ENCODE measurements at regions not wholly inside any gene's neighbourhood (a gene's known extent, or its start where the extent isn't known, plus 50 kb on each side); places are given as distances from the start of the nearest gene placed in this dataset.

DNA sequence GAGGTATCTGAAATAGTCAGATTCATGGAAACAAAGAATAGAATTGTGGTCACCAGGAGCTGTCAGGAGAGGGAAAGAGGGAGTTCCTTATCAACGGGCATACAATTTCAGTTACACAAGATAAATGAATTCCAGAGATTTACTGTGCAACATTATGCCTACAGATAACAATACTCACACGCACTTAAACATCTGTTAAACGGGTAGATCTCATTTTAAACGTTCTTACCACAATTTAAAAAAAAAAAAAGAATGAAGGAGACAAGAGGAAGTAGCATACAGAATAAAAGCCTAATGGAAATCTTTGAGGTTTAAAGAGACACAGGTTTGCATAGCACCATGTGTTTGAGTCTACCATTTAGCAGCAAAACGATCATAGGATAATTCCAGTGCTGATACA, 298.0 kb downstream of the DKK2 start:
- ATAC-seq (ENCODE audit: low read depth), result no peak
- Histone ChIP-seq H3K27me3 (replicated peaks in 1 of 4; ENCODE audit: control extremely low read depth in 1 of 4, control insufficient read depth in 3 of 4, insufficient read depth in 4 of 4, low read length in 3 of 4) (no peaks in the 10 kb centered on the region), H3K4me2 (replicated peaks; ENCODE audit: low read depth, low read length, poor library complexity, severe bottlenecking) (no peak overlapping the region), H3K36me3 (replicated peaks in 1 of 2; ENCODE audit: control extremely low read depth in 1 of 2, control insufficient read depth in 1 of 2, extremely low read depth in 1 of 2, insufficient read depth in 2 of 2, low read length in 1 of 2) (no peaks in the 10 kb centered on the region), H3K4me1 (ENCODE audit: control insufficient read depth in 2 of 2, insufficient read depth in 2 of 2, low read length in 2 of 2) (no peaks in the 10 kb centered on the region), H3K27ac (ENCODE audit: low read length in 2 of 2) (no peak overlapping the region), H3K9me3 (ENCODE audit: control extremely low read depth in 1 of 3, control insufficient read depth in 2 of 3, insufficient read depth in 1 of 3, low read length in 2 of 3) (no peaks in the 10 kb centered on the region), H3K79me2 (ENCODE audit: control insufficient read depth, insufficient read depth, low read length) (no peaks in the 10 kb centered on the region), H4K20me1 (ENCODE audit: control insufficient read depth, insufficient read depth, low read length, poor library complexity, severe bottlenecking) (no peaks in the 10 kb centered on the region), H3K9ac (ENCODE audit: low read length) (no peak overlapping the region), H3K4me3 (ENCODE audit: control extremely low read depth in 1 of 5, extremely low read depth in 1 of 5, insufficient read depth in 1 of 5, low read depth in 2 of 5, low read length in 4 of 5) (no peak overlapping the region), H2AFZ (ENCODE audit: insufficient read depth, low read depth, low read length, poor library complexity, severe bottlenecking) (no peak overlapping the region)
- Mint-ChIP-seq H3K4me3 (no peak overlapping the region), H3K27ac (no peak overlapping the region), H3K9me3 (ENCODE audit: insufficient read depth) (no peaks in the 10 kb centered on the region), H3K27me3 (no peaks in the 10 kb centered on the region), H3K4me1 (no peaks in the 10 kb centered on the region)
- DNase-seq, result no peak
- POLR2A ChIA-PET, result no interaction called here
- intact Hi-C loops (cut with micrococcal nuclease), result no loop called here
- WGBS (ENCODE audit: insufficient coverage), result no CpG with 5 or more reads among the region's 5 CpGs
- no peak for TF ChIP-seq EZH2 (IDR thresholded peaks at IDR 0.05; ENCODE audit: borderline replicate concordance, insufficient read depth, low read depth, low read length, poor library complexity, severe bottlenecking)
- TF ChIP-seq, protein P1, sequence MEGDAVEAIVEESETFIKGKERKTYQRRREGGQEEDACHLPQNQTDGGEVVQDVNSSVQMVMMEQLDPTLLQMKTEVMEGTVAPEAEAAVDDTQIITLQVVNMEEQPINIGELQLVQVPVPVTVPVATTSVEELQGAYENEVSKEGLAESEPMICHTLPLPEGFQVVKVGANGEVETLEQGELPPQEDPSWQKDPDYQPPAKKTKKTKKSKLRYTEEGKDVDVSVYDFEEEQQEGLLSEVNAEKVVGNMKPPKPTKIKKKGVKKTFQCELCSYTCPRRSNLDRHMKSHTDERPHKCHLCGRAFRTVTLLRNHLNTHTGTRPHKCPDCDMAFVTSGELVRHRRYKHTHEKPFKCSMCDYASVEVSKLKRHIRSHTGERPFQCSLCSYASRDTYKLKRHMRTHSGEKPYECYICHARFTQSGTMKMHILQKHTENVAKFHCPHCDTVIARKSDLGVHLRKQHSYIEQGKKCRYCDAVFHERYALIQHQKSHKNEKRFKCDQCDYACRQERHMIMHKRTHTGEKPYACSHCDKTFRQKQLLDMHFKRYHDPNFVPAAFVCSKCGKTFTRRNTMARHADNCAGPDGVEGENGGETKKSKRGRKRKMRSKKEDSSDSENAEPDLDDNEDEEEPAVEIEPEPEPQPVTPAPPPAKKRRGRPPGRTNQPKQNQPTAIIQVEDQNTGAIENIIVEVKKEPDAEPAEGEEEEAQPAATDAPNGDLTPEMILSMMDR (IDR thresholded peaks at IDR 0.05), result no peak
- CTCF ChIA-PET, result no interaction called here

DNA sequence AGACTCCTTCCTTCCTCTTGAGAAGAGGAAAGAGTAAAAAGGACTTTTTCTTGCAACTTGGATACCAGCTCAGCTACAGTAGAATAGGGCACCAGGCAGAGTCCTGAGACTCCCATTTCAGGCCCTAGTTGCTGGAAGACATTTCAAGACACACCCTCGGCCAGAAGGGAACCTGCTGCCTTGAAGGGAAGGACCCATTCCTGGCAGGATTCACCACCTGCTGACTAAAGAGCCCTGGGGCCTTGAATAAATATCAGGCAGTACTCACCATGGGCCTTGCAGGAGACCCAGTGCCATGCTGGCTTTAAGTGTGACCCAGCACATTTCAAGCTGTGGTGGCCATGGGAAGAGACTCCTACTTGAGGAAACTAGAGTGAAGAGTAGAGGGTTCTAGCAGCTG, 317.6 kb downstream of the DKK2 start:
- intact Hi-C loops (cut with micrococcal nuclease), result no loop called here
- no peak overlapping the region for H3K4me3 Mint-ChIP-seq
- Histone ChIP-seq H3K4me3 (ENCODE audit: control extremely low read depth in 1 of 5, extremely low read depth in 1 of 5, insufficient read depth in 1 of 5, low read depth in 2 of 5, low read length in 4 of 5) (no peak overlapping the region), H3K4me2 (replicated peaks; ENCODE audit: low read depth, low read length, poor library complexity, severe bottlenecking) (no peak overlapping the region), H3K9ac (ENCODE audit: low read length) (no peak overlapping the region), H4K20me1 (ENCODE audit: control insufficient read depth, insufficient read depth, low read length, poor library complexity, severe bottlenecking) (no peaks in the 10 kb centered on the region), H3K9me3 (ENCODE audit: control extremely low read depth in 1 of 3, control insufficient read depth in 2 of 3, insufficient read depth in 1 of 3, low read length in 2 of 3) (peaks cover 0 to 6% (median 0%) of the 10 kb centered on the region in 3 donors), H3K4me1 (ENCODE audit: control insufficient read depth in 2 of 2, insufficient read depth in 2 of 2, low read length in 2 of 2) (no peaks in the 10 kb centered on the region), H3K79me2 (ENCODE audit: control insufficient read depth, insufficient read depth, low read length) (no peaks in the 10 kb centered on the region), H3K36me3 (replicated peaks in 1 of 2; ENCODE audit: control extremely low read depth in 1 of 2, control insufficient read depth in 1 of 2, extremely low read depth in 1 of 2, insufficient read depth in 2 of 2, low read length in 1 of 2) (no peaks in the 10 kb centered on the region), H2AFZ (ENCODE audit: insufficient read depth, low read depth, low read length, poor library complexity, severe bottlenecking) (no peak overlapping the region), H3K27me3 (replicated peaks in 1 of 4; ENCODE audit: control extremely low read depth in 1 of 4, control insufficient read depth in 3 of 4, insufficient read depth in 4 of 4, low read length in 3 of 4) (no peaks in the 10 kb centered on the region), H3K27ac (ENCODE audit: low read length in 2 of 2) (no peak overlapping the region)
- ATAC-seq (ENCODE audit: low read depth) (no peak), DNase-seq (no peak)
- POLR2A ChIA-PET, result no interaction called here
- TF ChIP-seq, protein P1 (IDR thresholded peaks at IDR 0.05), result no peak
- no peak for TF ChIP-seq EZH2 (IDR thresholded peaks at IDR 0.05; ENCODE audit: borderline replicate concordance, insufficient read depth, low read depth, low read length, poor library complexity, severe bottlenecking)
- H3K27ac Mint-ChIP-seq, result no peak overlapping the region
- no peaks in the 10 kb centered on the region for H3K9me3 Mint-ChIP-seq (ENCODE audit: insufficient read depth)
- WGBS (ENCODE audit: insufficient coverage), result 70% methylated on average over 1 of the region's 1 CpG
- H3K4me1 Mint-ChIP-seq, result no peaks in the 10 kb centered on the region
- no peaks in the 10 kb centered on the region for H3K27me3 Mint-ChIP-seq
- CTCF ChIA-PET, result no interaction called here

Data from B cell (primary cell).